ENCODE measurements at regions not wholly inside any gene's neighbourhood (a gene's known extent, or its start where the extent isn't known, plus 50 kb on each side); places are given as distances from the start of the nearest gene placed in this dataset.

GRCh38 chr6:81942067-81942370 is 189.5 kb upstream of the TENT5A start:
- H3K9me3 ChIP-seq, result no peaks in the 10 kb centered on the region
- TF ChIP-seq, protein P1, sequence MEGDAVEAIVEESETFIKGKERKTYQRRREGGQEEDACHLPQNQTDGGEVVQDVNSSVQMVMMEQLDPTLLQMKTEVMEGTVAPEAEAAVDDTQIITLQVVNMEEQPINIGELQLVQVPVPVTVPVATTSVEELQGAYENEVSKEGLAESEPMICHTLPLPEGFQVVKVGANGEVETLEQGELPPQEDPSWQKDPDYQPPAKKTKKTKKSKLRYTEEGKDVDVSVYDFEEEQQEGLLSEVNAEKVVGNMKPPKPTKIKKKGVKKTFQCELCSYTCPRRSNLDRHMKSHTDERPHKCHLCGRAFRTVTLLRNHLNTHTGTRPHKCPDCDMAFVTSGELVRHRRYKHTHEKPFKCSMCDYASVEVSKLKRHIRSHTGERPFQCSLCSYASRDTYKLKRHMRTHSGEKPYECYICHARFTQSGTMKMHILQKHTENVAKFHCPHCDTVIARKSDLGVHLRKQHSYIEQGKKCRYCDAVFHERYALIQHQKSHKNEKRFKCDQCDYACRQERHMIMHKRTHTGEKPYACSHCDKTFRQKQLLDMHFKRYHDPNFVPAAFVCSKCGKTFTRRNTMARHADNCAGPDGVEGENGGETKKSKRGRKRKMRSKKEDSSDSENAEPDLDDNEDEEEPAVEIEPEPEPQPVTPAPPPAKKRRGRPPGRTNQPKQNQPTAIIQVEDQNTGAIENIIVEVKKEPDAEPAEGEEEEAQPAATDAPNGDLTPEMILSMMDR (IDR thresholded peaks at IDR 0.05), result no peak
- TF ChIP-seq POLR2A (IDR thresholded peaks at IDR 0.05) (no peak), EP300 (IDR thresholded peaks at IDR 0.05) (no peak)
- no peak for DNase-seq
- no peaks in the 10 kb centered on the region for H3K36me3 ChIP-seq
- WGBS, 3 donors, result 49 to 86% (median 67%) methylated on average over 3 of the region's 3 CpGs
- H3K4me1 ChIP-seq (ENCODE audit: insufficient read depth), result peaks cover 2% of the 10 kb centered on the region
- H3K27ac ChIP-seq, result no peak overlapping the region
- no peaks in the 10 kb centered on the region for H3K27me3 ChIP-seq
- intact Hi-C loops (cut with DNase I), result no loop called here
- H3K4me3 ChIP-seq, result no peak overlapping the region

GRCh38 chr6:81940451-81940985 is 188.0 kb upstream of the TENT5A start:
- intact Hi-C loops (cut with DNase I), result no loop called here
- no peaks in the 10 kb centered on the region for H3K27me3 ChIP-seq
- 18 to 29% (median 20%) methylated on average over 1 of the region's 1 CpG for WGBS, 3 donors
- H3K4me1 ChIP-seq (ENCODE audit: insufficient read depth), result peaks cover 2% of the 10 kb centered on the region
- no peak overlapping the region for H3K27ac ChIP-seq
- TF ChIP-seq POLR2A (IDR thresholded peaks at IDR 0.05), result no peak
- no peaks in the 10 kb centered on the region for H3K36me3 ChIP-seq
- no peak for DNase-seq
- no peaks in the 10 kb centered on the region for H3K9me3 ChIP-seq
- H3K4me3 ChIP-seq, result no peak overlapping the region

DNA sequence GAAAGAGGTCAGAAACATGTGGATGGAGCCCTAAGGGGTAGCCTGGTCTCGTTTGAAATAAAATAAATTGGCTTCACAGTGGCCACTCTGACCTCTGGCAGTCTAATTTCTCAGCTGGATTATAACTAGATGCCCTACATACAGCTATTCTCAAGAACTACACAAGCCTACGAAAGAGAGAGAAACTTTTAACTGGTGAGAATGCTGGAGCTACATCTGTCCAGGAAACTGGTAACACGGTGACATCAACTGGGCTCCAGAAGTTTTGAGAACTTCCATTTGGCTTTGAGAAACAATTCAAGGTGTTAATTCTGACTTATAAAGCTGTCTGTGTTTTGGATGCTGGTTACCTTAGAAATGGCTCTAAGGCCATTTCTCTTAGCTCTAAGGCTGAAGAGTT is 187.3 kb upstream of the TENT5A start:
- Histone ChIP-seq H3K27ac (no peak overlapping the region), H3K27me3 (no peaks in the 10 kb centered on the region), H3K9me3 (no peaks in the 10 kb centered on the region), H3K36me3 (no peaks in the 10 kb centered on the region), H3K4me3 (no peak overlapping the region), H3K4me1 (ENCODE audit: insufficient read depth) (peaks cover 2% of the 10 kb centered on the region)
- no peak for TF ChIP-seq EP300 (IDR thresholded peaks at IDR 0.05)
- TF ChIP-seq, protein P1 (IDR thresholded peaks at IDR 0.05), result no peak
- TF ChIP-seq POLR2A (IDR thresholded peaks at IDR 0.05), result no peak
- intact Hi-C loops (cut with DNase I), result no loop called here
- no peak for DNase-seq
- WGBS, 3 donors, result 65 to 77% (median 73%) methylated on average over 3 of the region's 3 CpGs

- intact Hi-C loops (cut with DNase I), result no loop called here
- no peak for DNase-seq
- no peaks in the 10 kb centered on the region for H3K9me3 ChIP-seq
- H3K27ac ChIP-seq, result no peak overlapping the region
- 58 to 68% (median 60%) methylated on average over 3 of the region's 3 CpGs for WGBS, 3 donors
- H3K4me3 ChIP-seq, result no peak overlapping the region
- peaks cover 2% of the 10 kb centered on the region for H3K4me1 ChIP-seq (ENCODE audit: insufficient read depth)
- no peaks in the 10 kb centered on the region for H3K27me3 ChIP-seq
- no peaks in the 10 kb centered on the region for H3K36me3 ChIP-seq
- TF ChIP-seq, protein P1 (IDR thresholded peaks at IDR 0.05), result no peak
- TF ChIP-seq EP300 (IDR thresholded peaks at IDR 0.05) (no peak), POLR2A (IDR thresholded peaks at IDR 0.05) (no peak)
These were observed 186.7 kb upstream of the TENT5A start for GRCh38 chr6:81938991-81939732.
